Parathyroid adenoma (tissue), 2 donors: ENCODE measurements at regions not wholly inside any gene's neighbourhood (a gene's known extent, or its start where the extent isn't known, plus 50 kb on each side); places are given as distances from the start of the nearest gene placed in this dataset.

Experiments
- H2AFZ ChIP-seq: fragments of 300-600 bp; sonication (generic); one replicate; pipeline ENCODE4 v1.7.0; 2017; ENCODE audit warnings: antibody characterized with exemption, mild to moderate bottlenecking
- H3K27ac ChIP-seq: fragments of 300-600 bp; sonication (generic); one replicate; pipeline ENCODE4 v1.7.0; 2017
- H3K27me3 ChIP-seq: fragments of 300-600 bp; sonication (generic); one replicate; pipeline ENCODE4 v1.7.0; 2017; ENCODE audit warnings: low read length; ENCODE audit not compliant: control insufficient read depth, insufficient read depth
- H3K36me3 ChIP-seq: fragments of 300-600 bp; sonication (generic); one replicate; pipeline ENCODE4 v1.7.0; 2017; ENCODE audit warnings: low read length; ENCODE audit not compliant: control insufficient read depth, insufficient read depth
- H3K4me1 ChIP-seq: fragments of 300-600 bp; sonication (generic); one replicate; pipeline ENCODE4 v1.7.0; 2017; ENCODE audit warnings: control low read depth
- H3K4me2 ChIP-seq: fragments of 300-600 bp; sonication (generic); one replicate; pipeline ENCODE4 v1.7.0; 2017; ENCODE audit warnings: low read length
- H3K4me3 ChIP-seq: fragments of 300-600 bp; sonication (generic); one replicate; pipeline ENCODE4 v1.7.0; 2017; ENCODE audit warnings: low read depth, low read length
- H3K79me2 ChIP-seq: fragments of 300-600 bp; sonication (generic); one replicate; pipeline ENCODE4 v1.7.0; 2017; ENCODE audit warnings: control low read depth
- H3K9ac ChIP-seq: fragments of 300-600 bp; sonication (generic); one replicate; pipeline ENCODE4 v1.7.0; 2017; ENCODE audit warnings: mild to moderate bottlenecking
- H3K9me3 ChIP-seq: fragments of 300-600 bp; sonication (generic); one replicate; pipeline ENCODE4 v1.7.0; 2017; ENCODE audit warnings: low read length; ENCODE audit not compliant: control insufficient read depth
- TF ChIP-seq, protein P1 (sequence below): fragments of 300-600 bp; sonication (generic); IDR thresholded peaks from one replicate; pipeline ENCODE4 v1.7.0; 2017; ENCODE audit warnings: antibody characterized with exemption, mild to moderate bottlenecking
- donor health status: primary hyperparathyroidism.

DNA sequence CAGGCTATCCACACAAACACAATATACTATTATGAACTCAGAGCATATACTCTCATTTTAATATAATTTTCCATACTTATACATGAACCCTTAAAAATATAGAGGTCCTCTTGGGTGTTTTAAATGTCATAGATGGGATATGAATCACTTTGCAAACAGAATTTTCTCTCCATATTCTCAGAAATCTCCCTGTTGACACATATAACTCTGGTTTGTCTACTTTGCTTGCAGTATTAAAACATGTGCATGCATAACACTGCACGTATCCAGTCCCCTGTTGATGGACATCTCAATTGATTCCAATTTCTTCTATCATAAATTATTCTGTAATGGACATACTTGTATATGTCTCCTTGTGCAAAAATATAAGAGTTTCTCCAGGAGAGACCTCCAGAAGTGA, 417.5 kb upstream of the TBX3 start:
- TF ChIP-seq, protein P1, sequence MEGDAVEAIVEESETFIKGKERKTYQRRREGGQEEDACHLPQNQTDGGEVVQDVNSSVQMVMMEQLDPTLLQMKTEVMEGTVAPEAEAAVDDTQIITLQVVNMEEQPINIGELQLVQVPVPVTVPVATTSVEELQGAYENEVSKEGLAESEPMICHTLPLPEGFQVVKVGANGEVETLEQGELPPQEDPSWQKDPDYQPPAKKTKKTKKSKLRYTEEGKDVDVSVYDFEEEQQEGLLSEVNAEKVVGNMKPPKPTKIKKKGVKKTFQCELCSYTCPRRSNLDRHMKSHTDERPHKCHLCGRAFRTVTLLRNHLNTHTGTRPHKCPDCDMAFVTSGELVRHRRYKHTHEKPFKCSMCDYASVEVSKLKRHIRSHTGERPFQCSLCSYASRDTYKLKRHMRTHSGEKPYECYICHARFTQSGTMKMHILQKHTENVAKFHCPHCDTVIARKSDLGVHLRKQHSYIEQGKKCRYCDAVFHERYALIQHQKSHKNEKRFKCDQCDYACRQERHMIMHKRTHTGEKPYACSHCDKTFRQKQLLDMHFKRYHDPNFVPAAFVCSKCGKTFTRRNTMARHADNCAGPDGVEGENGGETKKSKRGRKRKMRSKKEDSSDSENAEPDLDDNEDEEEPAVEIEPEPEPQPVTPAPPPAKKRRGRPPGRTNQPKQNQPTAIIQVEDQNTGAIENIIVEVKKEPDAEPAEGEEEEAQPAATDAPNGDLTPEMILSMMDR, result no peak

DNA sequence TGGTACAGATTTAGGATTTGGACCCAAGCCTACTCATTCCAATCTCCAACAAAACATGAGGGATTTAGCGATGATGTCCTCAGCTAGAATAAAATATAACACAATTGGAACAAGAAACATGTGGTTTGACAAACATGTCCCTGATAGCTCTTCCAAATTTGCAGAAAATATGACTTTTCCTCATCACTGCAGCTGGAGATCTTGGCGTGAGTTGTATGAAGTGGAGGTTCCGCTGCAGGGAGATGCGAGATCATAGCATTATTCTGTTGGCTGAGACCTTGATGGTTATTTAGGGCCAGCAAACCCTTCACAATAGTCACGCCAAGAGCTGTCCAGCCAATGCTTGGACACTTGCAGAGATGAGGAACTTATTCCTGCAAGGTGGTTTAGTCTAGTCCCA, 413.4 kb upstream of the TBX3 start:
- no peaks in the 10 kb centered on the region for H3K79me2 ChIP-seq
- TF ChIP-seq, protein P1, result no peak
- no peaks in the 10 kb centered on the region for H3K36me3 ChIP-seq
- no peaks in the 10 kb centered on the region for H3K4me1 ChIP-seq
- H2AFZ ChIP-seq, result no peak overlapping the region
- no peak overlapping the region for H3K27ac ChIP-seq
- H3K4me2 ChIP-seq, result no peak overlapping the region
- H3K4me3 ChIP-seq, result no peak overlapping the region
- H3K9me3 ChIP-seq, result no peaks in the 10 kb centered on the region
- no peak overlapping the region for H3K9ac ChIP-seq
- H3K27me3 ChIP-seq, result no peaks in the 10 kb centered on the region

More for the DNA sequence above, 417.5 kb upstream of the TBX3 start:
- no peaks in the 10 kb centered on the region for H3K9me3 ChIP-seq
- H3K27ac ChIP-seq, result no peak overlapping the region
- no peaks in the 10 kb centered on the region for H3K4me1 ChIP-seq
- no peak overlapping the region for H3K4me3 ChIP-seq
- no peak overlapping the region for H3K9ac ChIP-seq
- no peaks in the 10 kb centered on the region for H3K36me3 ChIP-seq
- no peak overlapping the region for H3K4me2 ChIP-seq
- no peak overlapping the region for H2AFZ ChIP-seq
- H3K79me2 ChIP-seq, result no peaks in the 10 kb centered on the region
- H3K27me3 ChIP-seq, result no peaks in the 10 kb centered on the region

GRCh38 chr12:115096588-115097397, 412.8 kb upstream of the TBX3 start:
- no peak overlapping the region for H3K9ac ChIP-seq
- H3K4me1 ChIP-seq, result no peaks in the 10 kb centered on the region
- H3K4me2 ChIP-seq, result no peak overlapping the region
- no peaks in the 10 kb centered on the region for H3K36me3 ChIP-seq
- H2AFZ ChIP-seq, result peak overlapping the region; percentile 8
- no peak overlapping the region for H3K27ac ChIP-seq
- H3K9me3 ChIP-seq, result no peaks in the 10 kb centered on the region
- no peaks in the 10 kb centered on the region for H3K27me3 ChIP-seq
- H3K4me3 ChIP-seq, result no peak overlapping the region
- TF ChIP-seq, protein P1, result no peak
- no peaks in the 10 kb centered on the region for H3K79me2 ChIP-seq

DNA sequence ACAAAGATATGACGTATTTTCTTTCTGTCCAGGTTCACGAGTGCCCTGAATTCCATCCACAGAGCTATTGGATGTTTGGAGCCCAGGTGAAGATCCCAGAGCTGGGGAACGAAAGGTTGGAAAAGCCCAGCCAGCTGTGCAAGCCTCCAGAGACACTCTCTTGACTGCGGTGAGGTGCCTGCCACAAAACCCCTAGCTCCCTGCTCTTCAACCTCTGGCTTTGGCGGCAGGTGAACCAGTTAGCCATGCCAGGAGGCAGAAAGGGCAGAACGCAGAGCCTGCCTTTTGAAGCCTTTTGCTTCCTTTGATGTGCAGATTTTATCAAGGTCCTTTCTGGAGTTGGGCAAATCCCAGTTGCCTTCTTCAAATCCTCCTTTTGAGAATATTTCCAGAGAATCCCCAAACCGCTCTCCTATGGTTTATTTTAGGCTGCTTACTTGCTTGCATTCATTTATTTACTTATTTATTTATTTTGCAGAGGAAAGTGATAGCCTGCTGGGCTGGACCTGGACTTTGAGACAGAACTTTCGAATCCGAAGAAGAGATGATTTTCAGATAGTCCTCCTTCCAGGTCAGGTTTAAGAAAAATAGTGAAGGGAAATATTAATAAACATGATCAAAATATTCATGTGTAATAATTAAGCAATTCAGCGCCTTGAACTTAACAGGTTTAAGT, 411.2 kb upstream of the TBX3 start:
- Histone ChIP-seq H3K36me3 (no peaks in the 10 kb centered on the region), H3K4me3 (no peak overlapping the region), H3K4me2 (no peak overlapping the region), H3K27me3 (no peaks in the 10 kb centered on the region), H3K4me1 (no peaks in the 10 kb centered on the region), H3K79me2 (no peaks in the 10 kb centered on the region), H3K27ac (no peak overlapping the region), H2AFZ (no peak overlapping the region), H3K9ac (no peak overlapping the region), H3K9me3 (no peaks in the 10 kb centered on the region)
- TF ChIP-seq, protein P1, result no peak
